ENCODE measurements at regions not wholly inside any gene's neighbourhood (a gene's known extent, or its start where the extent isn't known, plus 50 kb on each side); places are given as distances from the start of the nearest gene placed in this dataset.

GRCh38 chr2:5590886-5591285, 101.3 kb upstream of the SOX11 start:
- H3K36me3 ChIP-seq (replicated peaks; ENCODE audit: low read depth, low read length) = no peaks in the 10 kb centered on the region
- H3K27me3 ChIP-seq (ENCODE audit: low read depth, low read length) = no peaks in the 10 kb centered on the region
- no peaks in the 10 kb centered on the region for H4K20me1 ChIP-seq (ENCODE audit: insufficient read depth, low read length)
- TF ChIP-seq EZH2phosphoT487 (IDR thresholded peaks at IDR 0.05; ENCODE audit: low read depth) (no peak), CTCF (IDR thresholded peaks at IDR 0.05; ENCODE audit: low read depth, low read length) (no peak)
- H3K4me1 ChIP-seq (ENCODE audit: low read length) = no peaks in the 10 kb centered on the region
- no peak overlapping the region for H3K9ac ChIP-seq (ENCODE audit: low read length)
- no peak overlapping the region for H3K4me3 ChIP-seq (ENCODE audit: low read length)
- no peaks in the 10 kb centered on the region for H3K79me2 ChIP-seq (ENCODE audit: low read length)
- H2AFZ ChIP-seq (ENCODE audit: low read depth, low read length) = no peak overlapping the region
- H3K4me2 ChIP-seq (ENCODE audit: low read length) = no peak overlapping the region
- H3K9me3 ChIP-seq (ENCODE audit: insufficient read depth, low read length) = no peaks in the 10 kb centered on the region
- no peak overlapping the region for H3K27ac ChIP-seq (ENCODE audit: low read length)

- TF ChIP-seq CTCF (IDR thresholded peaks at IDR 0.05; ENCODE audit: low read depth, low read length) = no peak
- no peaks in the 10 kb centered on the region for H3K79me2 ChIP-seq (ENCODE audit: low read length)
- H3K27me3 ChIP-seq (ENCODE audit: low read depth, low read length) = no peaks in the 10 kb centered on the region
- H4K20me1 ChIP-seq (ENCODE audit: insufficient read depth, low read length) = no peaks in the 10 kb centered on the region
- no peak overlapping the region for H3K4me2 ChIP-seq (ENCODE audit: low read length)
- H3K27ac ChIP-seq (ENCODE audit: low read length) = no peak overlapping the region
- H3K36me3 ChIP-seq (replicated peaks; ENCODE audit: low read depth, low read length) = no peaks in the 10 kb centered on the region
- no peak overlapping the region for H3K4me3 ChIP-seq (ENCODE audit: low read length)
- no peaks in the 10 kb centered on the region for H3K9me3 ChIP-seq (ENCODE audit: insufficient read depth, low read length)
- no peak overlapping the region for H2AFZ ChIP-seq (ENCODE audit: low read depth, low read length)
- no peaks in the 10 kb centered on the region for H3K4me1 ChIP-seq (ENCODE audit: low read length)
- H3K9ac ChIP-seq (ENCODE audit: low read length) = no peak overlapping the region
Measured at GRCh38 chr2:5592916-5593315, 99.3 kb upstream of the SOX11 start.

GRCh38 chr2:5594249-5594695, 97.9 kb upstream of the SOX11 start:
- Histone ChIP-seq H3K4me2 (ENCODE audit: low read length) (no peak overlapping the region), H3K4me3 (ENCODE audit: low read length) (no peak overlapping the region), H3K4me1 (ENCODE audit: low read length) (no peaks in the 10 kb centered on the region), H3K79me2 (ENCODE audit: low read length) (no peaks in the 10 kb centered on the region), H3K27ac (ENCODE audit: low read length) (no peak overlapping the region), H3K9ac (ENCODE audit: low read length) (no peak overlapping the region), H4K20me1 (ENCODE audit: insufficient read depth, low read length) (no peaks in the 10 kb centered on the region), H3K27me3 (ENCODE audit: low read depth, low read length) (no peaks in the 10 kb centered on the region), H2AFZ (ENCODE audit: low read depth, low read length) (no peak overlapping the region), H3K9me3 (ENCODE audit: insufficient read depth, low read length) (no peaks in the 10 kb centered on the region), H3K36me3 (replicated peaks; ENCODE audit: low read depth, low read length) (no peaks in the 10 kb centered on the region)
- no peak for TF ChIP-seq EZH2phosphoT487 (IDR thresholded peaks at IDR 0.05; ENCODE audit: low read depth)
- no peak for TF ChIP-seq CTCF (IDR thresholded peaks at IDR 0.05; ENCODE audit: low read depth, low read length)

- H3K27ac ChIP-seq (ENCODE audit: low read length) = no peak overlapping the region
- H4K20me1 ChIP-seq (ENCODE audit: insufficient read depth, low read length) = no peaks in the 10 kb centered on the region
- H3K9ac ChIP-seq (ENCODE audit: low read length) = no peak overlapping the region
- H3K27me3 ChIP-seq (ENCODE audit: low read depth, low read length) = no peaks in the 10 kb centered on the region
- H3K4me2 ChIP-seq (ENCODE audit: low read length) = no peak overlapping the region
- H3K36me3 ChIP-seq (replicated peaks; ENCODE audit: low read depth, low read length) = no peaks in the 10 kb centered on the region
- H3K4me1 ChIP-seq (ENCODE audit: low read length) = no peaks in the 10 kb centered on the region
- H3K9me3 ChIP-seq (ENCODE audit: insufficient read depth, low read length) = no peaks in the 10 kb centered on the region
- no peak overlapping the region for H2AFZ ChIP-seq (ENCODE audit: low read depth, low read length)
- TF ChIP-seq EZH2phosphoT487 (IDR thresholded peaks at IDR 0.05; ENCODE audit: low read depth) = no peak
- no peak for TF ChIP-seq CTCF (IDR thresholded peaks at IDR 0.05; ENCODE audit: low read depth, low read length)
- no peaks in the 10 kb centered on the region for H3K79me2 ChIP-seq (ENCODE audit: low read length)
- no peak overlapping the region for H3K4me3 ChIP-seq (ENCODE audit: low read length)
Measured at GRCh38 chr2:5596868-5597267, 95.3 kb upstream of the SOX11 start.

Measured in OCI-LY3 (cell line).